Glutamatergic neuron (in vitro differentiated cells): ENCODE measurements at regions not wholly inside any gene's neighbourhood (a gene's known extent, or its start where the extent isn't known, plus 50 kb on each side); places are given as distances from the start of the nearest gene placed in this dataset.

Source experiments
- DNase-seq: peaks from one replicate; pipeline ENCODE4 v3.0.0; 2022
- H3K27ac Mint-ChIP-seq: one replicate; pipeline ENCODE4 v1.8.0; 2020; ENCODE audit warnings: mild to moderate bottlenecking, mixed read lengths, inconsistent platforms; ENCODE audit not compliant: unreplicated experiment
- H3K27me3 Mint-ChIP-seq: one replicate; pipeline ENCODE4 v1.8.0; 2020; ENCODE audit warnings: mild to moderate bottlenecking, moderate library complexity, mixed read lengths, inconsistent platforms; ENCODE audit not compliant: unreplicated experiment
- H3K36me3 Mint-ChIP-seq: one replicate; pipeline ENCODE4 v1.8.0; 2020; ENCODE audit warnings: mild to moderate bottlenecking, mixed read lengths, inconsistent platforms; ENCODE audit not compliant: unreplicated experiment
- H3K4me1 Mint-ChIP-seq: one replicate; pipeline ENCODE4 v1.8.0; 2020; ENCODE audit warnings: mild to moderate bottlenecking, low read depth, mixed read lengths, inconsistent platforms; ENCODE audit not compliant: unreplicated experiment
- H3K4me3 Mint-ChIP-seq: one replicate; pipeline ENCODE4 v1.8.0; 2020; ENCODE audit warnings: mild to moderate bottlenecking, mixed read lengths, inconsistent platforms; ENCODE audit not compliant: unreplicated experiment
- H3K9me3 Mint-ChIP-seq: one replicate; pipeline ENCODE4 v1.8.0; 2020; ENCODE audit warnings: mild to moderate bottlenecking, moderate library complexity, mixed read lengths, inconsistent platforms; ENCODE audit not compliant: unreplicated experiment
- CTCF ChIP-seq: fragments of 200-600 bp; sonication (generic); IDR thresholded peaks from one replicate; pipeline ENCODE4 v1.5.0; 2021; ENCODE audit not compliant: partially characterized antibody, unreplicated experiment

- Mint-ChIP-seq H3K4me1 (no peaks in the 10 kb centered on the region), H3K36me3 (no peaks in the 10 kb centered on the region), H3K4me3 (no peak overlapping the region), H3K9me3 (no peaks in the 10 kb centered on the region), H3K27me3 (no peaks in the 10 kb centered on the region), H3K27ac (no peak overlapping the region)
- no peak for TF ChIP-seq CTCF
- no peak for DNase-seq
Measured at GRCh38 chr6:4185419-4185818, 50.0 kb upstream of the ECI2 start.
